Stimulated activated CD4-positive, alpha-beta T cell treated with anti-CD3 and anti-CD28 coated beads, Interleukin-1b, Interleukin-23, amount 100 ng/mL, for 48 hours (primary cell): ENCODE measurements at regions not wholly inside any gene's neighbourhood (a gene's known extent, or its start where the extent isn't known, plus 50 kb on each side); places are given as distances from the start of the nearest gene placed in this dataset.

ENCODE experiments used
- DNase-seq: peaks from one replicate; pipeline ENCODE4 v3.0.0-alpha.2; 2020

DNA sequence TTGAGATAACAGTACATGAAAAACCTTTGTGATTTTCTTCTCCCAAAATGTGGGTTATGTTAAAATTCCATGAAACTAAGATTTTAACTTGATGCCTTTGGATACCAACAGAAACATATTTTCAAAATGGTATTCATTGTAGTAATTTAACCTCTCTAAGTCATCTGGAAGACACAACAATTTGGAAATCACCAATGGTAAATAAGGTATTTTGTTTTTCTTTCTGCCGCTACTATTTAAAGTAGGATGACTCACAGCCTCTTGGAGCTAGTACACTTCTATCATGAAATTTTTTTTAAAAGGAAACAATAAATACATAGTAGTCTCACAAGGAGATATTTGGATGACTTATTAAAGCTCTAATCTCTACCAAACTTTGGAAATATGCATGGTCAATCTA, 291.6 kb upstream of the VEPH1 start:
- DNase-seq: no peak

GRCh38 chr3:157793745-157794144, 290.5 kb upstream of the VEPH1 start:
- no peak for DNase-seq

DNA sequence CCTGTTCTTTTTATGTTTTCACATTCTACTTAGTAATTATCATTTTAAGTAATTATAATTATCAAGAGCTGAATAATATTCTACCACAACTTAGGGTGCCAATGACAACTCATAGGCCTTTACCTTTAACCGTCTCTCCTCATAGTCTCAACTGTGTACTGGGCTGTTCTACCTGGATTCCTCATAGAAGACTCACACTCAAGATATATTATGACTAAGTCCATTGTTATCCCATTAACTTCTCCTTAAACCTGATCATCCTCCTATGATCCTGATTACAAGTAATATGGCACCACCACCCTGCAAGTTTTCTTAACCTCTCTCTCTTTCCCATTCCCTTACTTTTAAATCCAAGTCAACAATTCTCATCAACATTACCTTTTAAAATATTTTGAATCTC, 285.9 kb upstream of the VEPH1 start:
- DNase-seq: no peak

DNA sequence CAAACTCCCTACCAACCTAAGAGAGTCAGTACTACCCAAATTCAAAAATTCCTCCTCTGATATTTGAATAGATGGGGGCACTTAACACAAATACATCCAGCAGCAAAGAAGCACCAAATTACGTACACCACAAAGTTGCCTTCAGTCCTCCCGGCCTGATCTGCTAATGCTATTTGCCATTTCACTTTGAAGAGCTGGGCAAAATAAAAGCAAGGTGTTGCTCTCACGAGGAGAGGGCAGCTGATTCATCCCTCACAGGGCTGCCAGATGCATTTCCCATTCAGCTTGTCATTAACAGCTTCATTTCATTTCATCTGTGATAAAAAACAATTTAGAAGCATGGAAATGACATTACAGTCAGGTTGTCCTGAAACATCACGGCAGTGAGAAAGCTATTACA, 283.4 kb upstream of the VEPH1 start:
- DNase-seq: no peak

DNA sequence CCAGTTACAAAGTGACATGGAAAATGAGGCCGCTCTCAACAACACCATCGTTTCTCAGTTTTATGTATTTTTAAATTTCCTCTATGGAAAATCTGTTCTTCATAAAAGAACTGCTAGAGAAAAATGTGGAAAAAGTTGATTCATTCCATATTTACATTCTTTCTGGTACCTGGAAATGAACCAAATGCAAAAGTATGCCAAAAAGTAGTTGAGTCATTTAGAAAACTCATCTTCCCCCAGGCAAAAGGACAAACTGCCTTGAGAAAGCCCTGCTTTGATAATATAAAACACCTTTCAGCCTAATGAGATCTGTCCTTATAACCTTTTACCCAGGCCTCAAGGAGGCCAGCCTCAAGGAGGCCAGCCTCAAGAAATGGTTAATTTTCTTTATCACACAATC, 283.0 kb upstream of the VEPH1 start:
- DNase-seq: no peak

DNA sequence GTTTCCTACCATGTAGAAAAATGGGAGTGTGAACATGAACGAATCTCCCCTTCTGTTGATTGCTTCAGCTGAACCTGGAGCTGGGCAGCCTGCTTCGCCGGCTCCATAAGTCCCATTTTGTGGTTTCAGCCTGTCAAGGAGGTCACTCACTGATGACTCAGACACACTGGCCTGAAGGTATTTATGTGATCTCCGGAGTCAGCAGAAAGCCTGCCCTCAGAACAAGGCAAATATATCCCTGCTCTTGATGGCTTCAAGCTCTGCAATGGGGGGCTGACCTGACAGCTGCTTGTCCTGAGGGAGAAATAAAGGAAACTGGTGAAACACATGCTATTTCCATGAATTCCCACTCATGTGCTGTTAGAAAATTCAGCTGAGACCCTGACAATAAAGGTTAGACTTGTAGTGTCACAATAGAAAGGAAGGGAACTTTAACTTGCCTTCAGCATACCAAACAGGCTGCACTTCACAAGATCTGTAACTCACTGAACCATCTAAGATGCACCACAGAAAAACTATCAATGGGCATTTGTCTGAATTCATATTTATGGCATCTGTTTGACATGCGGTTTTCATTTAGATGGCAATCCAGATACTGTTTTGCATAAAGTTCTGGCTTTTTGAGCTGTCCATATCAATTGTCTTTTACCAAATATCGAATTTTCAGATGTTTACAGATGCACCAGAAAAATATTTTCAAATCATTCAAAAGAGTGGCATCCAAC, 282.0 kb upstream of the VEPH1 start:
- DNase-seq: no peak

- DNase-seq: no peak
Observed at GRCh38 chr3:157782236-157782635, 279.0 kb upstream of the VEPH1 start.

- no peak for DNase-seq
Observed at GRCh38 chr3:157776861-157777260, 273.6 kb upstream of the VEPH1 start.

- DNase-seq: no peak
Observed at GRCh38 chr3:157775446-157775845, 272.2 kb upstream of the VEPH1 start.

DNA sequence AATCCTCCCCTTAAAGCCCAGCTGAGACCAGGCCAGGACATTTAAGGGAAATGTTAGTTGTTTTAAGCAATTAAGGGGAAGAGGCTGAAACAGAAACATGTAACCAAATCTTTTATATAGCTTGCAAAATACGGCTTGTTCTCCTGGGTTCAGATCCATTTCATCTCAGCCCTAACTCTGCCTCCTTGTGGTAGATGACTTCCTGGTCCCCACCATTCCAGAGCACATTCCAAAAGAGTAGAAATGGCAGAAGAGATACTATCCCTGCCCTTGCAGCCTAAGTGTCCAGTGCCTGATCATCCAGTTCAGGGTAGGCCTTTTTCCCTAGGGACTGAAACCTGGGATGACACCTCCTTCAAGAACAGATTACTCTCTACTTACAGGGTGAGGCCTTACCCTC, 266.2 kb upstream of the VEPH1 start:
- no peak for DNase-seq

DNA sequence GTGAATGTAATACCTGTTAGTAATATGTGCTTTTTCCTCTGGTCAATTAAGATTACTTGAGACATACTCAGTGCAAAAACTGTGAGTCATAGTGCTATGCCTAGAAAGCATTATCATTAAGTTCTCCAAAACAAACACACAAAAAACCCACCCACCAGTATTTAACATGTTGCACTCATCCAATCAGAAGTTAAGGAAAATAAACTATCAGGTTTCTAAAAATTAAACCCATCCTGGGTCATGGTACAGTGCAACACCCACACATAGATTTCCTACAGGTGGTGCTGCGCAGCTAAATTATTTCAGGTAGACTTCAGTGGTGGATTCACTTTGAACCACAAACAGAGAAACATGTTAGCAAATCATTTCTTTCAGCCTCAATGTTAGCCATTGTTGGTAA, 264.4 kb upstream of the VEPH1 start:
- no peak for DNase-seq

GRCh38 chr3:157763644-157764043, 260.4 kb upstream of the VEPH1 start:
- DNase-seq: no peak

DNA sequence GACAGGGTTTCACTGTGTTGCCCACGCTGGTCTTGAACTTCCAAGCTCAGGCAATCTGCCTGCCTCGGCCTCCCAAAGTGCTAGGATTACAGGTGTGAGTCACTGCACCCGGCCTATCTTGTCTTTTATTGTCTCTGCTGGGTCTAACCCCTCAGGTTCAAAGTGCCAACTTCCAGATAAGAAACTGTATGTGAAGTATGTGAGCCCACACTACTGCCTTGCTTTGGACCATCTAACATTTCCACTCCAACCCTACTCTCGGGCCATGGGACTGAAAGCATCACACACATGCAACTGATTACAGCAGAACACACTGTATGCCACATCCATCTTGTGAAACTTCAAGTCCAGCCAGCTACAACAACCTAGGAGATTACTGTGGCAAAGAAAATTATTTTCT, 256.1 kb upstream of the VEPH1 start:
- DNase-seq: no peak

DNA sequence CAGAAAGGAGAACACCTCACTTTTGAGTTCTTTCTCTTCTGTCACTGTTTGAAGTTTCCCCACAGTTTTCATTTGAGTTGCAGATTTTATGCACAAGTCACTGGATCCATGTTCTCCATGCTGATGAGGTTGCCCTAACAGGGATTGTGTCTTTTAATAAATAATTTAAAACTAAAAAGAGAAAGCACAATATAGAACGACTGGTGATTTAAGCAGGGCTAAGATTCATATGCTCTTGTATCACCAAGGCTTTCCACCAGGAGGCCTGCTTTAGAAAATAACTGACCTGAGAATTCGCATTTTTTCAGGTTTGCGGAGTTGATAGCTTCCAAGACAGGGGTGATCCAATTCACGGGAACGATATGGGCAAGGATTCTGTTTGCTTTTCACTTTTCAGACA, 252.0 kb upstream of the VEPH1 start:
- DNase-seq: no peak

DNA sequence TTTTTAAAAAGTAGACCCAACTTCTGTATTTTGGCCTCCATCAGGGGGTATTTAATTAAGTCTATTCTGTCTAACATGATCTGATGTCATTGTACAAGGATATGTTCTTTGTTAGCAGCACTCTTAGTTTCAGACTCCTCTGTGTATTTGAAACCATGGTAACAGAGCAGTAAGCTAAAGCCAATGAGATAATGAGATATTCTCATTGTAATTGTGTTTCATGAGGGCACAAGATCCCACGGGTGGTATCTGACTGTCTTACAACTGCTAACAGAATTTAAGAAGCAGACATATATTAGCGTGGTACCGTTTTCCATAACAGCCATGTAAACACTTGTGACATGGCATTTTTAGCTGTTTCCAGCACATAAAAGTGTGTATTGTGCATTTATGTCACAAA, 251.2 kb upstream of the VEPH1 start:
- DNase-seq: no peak

DNA sequence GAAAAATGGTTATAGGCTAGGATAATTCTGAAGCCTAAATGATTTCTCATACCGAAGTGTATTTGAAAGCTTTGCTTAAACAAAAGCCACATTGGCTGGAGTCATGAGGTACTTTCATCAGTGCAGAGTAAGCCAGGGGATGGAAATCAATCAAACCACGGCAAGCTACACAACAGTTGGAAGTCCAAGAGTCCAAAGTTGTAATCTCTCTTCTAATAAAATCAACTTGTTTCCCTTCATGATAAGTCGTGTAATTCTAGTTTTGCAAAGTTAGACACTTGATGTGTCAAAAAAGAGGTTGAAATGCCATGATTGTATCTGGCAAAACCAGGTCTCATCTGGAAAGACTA, 250.5 kb upstream of the VEPH1 start:
- DNase-seq: no peak

- no peak for DNase-seq
Observed at GRCh38 chr3:157752956-157753786, 250.0 kb upstream of the VEPH1 start.

DNA sequence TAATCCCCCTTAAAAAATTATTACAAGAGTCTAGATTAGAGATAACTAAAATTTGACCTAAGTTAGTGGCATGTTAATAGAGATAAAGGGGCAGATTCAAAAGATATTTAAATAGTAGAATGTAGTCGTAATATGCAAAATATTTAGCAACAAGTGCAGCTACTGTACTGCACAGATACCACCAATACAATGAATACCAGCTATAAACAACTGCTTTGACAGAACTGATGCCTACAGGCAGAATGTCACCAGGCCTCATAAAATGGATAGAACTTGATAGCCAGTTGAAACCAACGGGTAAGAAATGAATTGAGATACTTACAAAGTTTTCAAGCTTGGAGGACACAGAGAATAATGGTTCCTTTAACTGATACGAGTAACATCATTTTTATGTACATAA, 249.3 kb upstream of the VEPH1 start:
- DNase-seq: no peak

- no peak for DNase-seq
Observed at GRCh38 chr3:157751386-157751785, 248.2 kb upstream of the VEPH1 start.

GRCh38 chr3:157746391-157746790, 243.2 kb upstream of the VEPH1 start:
- DNase-seq: no peak

GRCh38 chr3:157741607-157742006, 238.4 kb upstream of the VEPH1 start:
- DNase-seq: no peak

GRCh38 chr3:157738441-157738840, 235.2 kb upstream of the VEPH1 start:
- no peak for DNase-seq

DNA sequence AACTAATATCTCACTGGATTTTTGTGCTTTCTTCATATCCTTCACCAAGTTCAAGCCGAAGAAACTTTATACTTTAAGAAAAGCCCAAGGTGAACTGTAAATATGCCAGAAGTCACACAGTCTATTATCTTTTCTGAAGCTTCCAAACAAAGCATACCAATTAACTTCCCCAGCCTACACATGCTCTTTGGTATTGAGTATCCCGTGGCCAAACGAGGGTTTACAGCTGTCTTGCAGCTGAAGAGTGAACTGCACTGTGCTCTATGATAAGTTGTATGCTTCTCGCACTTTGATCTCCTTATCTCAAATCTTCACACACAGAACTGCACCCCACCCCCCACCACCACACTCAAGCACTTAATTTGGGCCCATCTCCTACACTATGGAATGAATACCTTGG, 215.6 kb upstream of the VEPH1 start:
- no peak for DNase-seq

DNA sequence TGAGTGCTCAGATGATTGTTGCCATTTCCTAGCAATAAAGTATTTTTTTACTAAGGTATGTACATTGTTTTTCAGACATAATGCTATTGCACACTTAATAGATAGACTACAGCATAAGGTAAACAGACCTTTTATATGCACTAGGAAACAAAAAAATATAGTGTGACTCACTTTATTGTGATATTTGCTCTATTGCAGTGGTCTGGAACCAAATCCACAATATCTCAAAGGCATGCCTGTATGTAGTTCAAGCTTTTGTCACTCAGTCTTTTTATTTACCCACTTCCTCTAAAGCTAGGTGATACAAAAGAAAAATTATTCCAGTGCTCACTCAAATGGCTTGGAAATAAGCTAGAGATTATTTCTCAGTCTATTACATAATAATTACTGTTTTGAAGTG, 209.9 kb upstream of the VEPH1 start:
- DNase-seq: no peak

DNA sequence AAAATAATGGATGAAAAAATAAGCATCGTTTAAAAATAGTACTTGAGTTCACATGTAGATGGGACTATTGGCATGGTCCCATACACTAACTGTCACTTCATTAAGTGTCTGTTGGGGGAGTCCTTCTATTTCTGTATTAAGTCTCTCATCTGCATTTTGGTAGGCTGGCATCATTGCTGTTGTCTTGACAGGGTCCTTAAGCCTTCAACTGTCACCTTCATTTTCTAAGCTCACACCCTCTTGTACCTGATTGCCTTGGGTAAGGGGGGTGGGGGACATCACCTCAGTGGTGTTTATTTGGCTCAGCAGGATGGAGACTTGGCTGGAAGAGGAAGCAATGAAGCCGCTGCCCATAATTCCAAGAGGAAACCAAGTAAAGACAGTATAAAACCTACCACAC, 202.0 kb upstream of the VEPH1 start:
- DNase-seq: no peak
